Stimulated activated naive CD4-positive, alpha-beta T cell (primary cell): ENCODE measurements at regions not wholly inside any gene's neighbourhood (a gene's known extent, or its start where the extent isn't known, plus 50 kb on each side); places are given as distances from the start of the nearest gene placed in this dataset.

Experiments
- DNase-seq, 6 experiments: peaks; one replicate each; lab custom pipeline; 2025; lab: John Stamatoyannopoulos, UW

- no peak for DNase-seq
These were observed 162.3 kb upstream of the ADAMTS5 start for GRCh38 chr21:27129215-27129614.

- no peak for DNase-seq
These were observed 159.3 kb upstream of the ADAMTS5 start for GRCh38 chr21:27126140-27126539.

GRCh38 chr21:27122686-27123085 lies 155.8 kb upstream of the ADAMTS5 start:
- DNase-seq = no peak

GRCh38 chr21:27114111-27114510 lies 147.2 kb upstream of the ADAMTS5 start:
- DNase-seq = no peak

GRCh38 chr21:27112186-27112585 lies 145.3 kb upstream of the ADAMTS5 start:
- no peak for DNase-seq

GRCh38 chr21:27110956-27111355 lies 144.1 kb upstream of the ADAMTS5 start:
- DNase-seq = no peak

GRCh38 chr21:27108701-27109100 lies 141.8 kb upstream of the ADAMTS5 start:
- no peak for DNase-seq

GRCh38 chr21:27108228-27108627 lies 141.3 kb upstream of the ADAMTS5 start:
- DNase-seq = no peak

GRCh38 chr21:27104846-27105431 lies 138.1 kb upstream of the ADAMTS5 start:
- no peak for DNase-seq

GRCh38 chr21:27103768-27104167 lies 136.9 kb upstream of the ADAMTS5 start:
- DNase-seq = no peak

GRCh38 chr21:27101523-27101922 lies 134.6 kb upstream of the ADAMTS5 start:
- no peak for DNase-seq

- no peak for DNase-seq
These were observed 127.5 kb upstream of the ADAMTS5 start for GRCh38 chr21:27094184-27094948.

GRCh38 chr21:27086630-27087029 lies 119.7 kb upstream of the ADAMTS5 start:
- no peak for DNase-seq

- no peak for DNase-seq
These were observed 119.3 kb upstream of the ADAMTS5 start for GRCh38 chr21:27086186-27086585.

GRCh38 chr21:27085387-27085786 lies 118.5 kb upstream of the ADAMTS5 start:
- DNase-seq = no peak

GRCh38 chr21:27083144-27083543 lies 116.3 kb upstream of the ADAMTS5 start:
- no peak for DNase-seq

GRCh38 chr21:27082431-27083010 lies 115.6 kb upstream of the ADAMTS5 start:
- no peak for DNase-seq

GRCh38 chr21:27079636-27080240 lies 112.8 kb upstream of the ADAMTS5 start:
- no peak for DNase-seq

- no peak for DNase-seq
These were observed 112.0 kb upstream of the ADAMTS5 start for GRCh38 chr21:27078915-27079314.

- no peak for DNase-seq
These were observed 110.6 kb upstream of the ADAMTS5 start for GRCh38 chr21:27077501-27077900.

GRCh38 chr21:27076025-27076424 lies 109.1 kb upstream of the ADAMTS5 start:
- DNase-seq = no peak

GRCh38 chr21:27070861-27071670 lies 104.2 kb upstream of the ADAMTS5 start:
- DNase-seq = no peak
